CD4-positive, alpha-beta T cell treated with Interleukin-4 for 1 hour (primary cell): ENCODE measurements at regions not wholly inside any gene's neighbourhood (a gene's known extent, or its start where the extent isn't known, plus 50 kb on each side); places are given as distances from the start of the nearest gene placed in this dataset.

ENCODE experiments used
- DNase-seq, 2 donors: peaks; one replicate each; pipeline ENCODE4 v3.0.0-alpha.2; 2020 to 2022

DNA sequence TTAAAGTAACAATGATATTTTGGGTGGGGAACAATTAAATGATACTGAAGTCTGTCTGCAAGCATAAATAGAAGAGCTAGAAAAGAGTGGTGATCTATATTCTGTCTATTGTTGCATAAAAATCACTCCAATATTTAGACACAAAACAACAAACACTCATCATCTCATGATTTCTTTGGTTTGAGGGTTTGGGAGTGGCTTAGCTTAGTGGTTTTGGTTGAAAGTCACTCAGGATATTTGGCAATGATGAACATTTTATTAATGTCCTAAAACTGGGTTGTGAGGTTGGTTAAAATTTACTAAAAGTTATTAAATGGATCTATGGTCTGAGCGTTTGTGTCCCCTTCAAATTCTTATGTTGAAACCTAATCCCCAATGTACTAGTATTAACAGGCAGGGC is 54.7 kb upstream of the EGFR start:
- no peak for DNase-seq

DNA sequence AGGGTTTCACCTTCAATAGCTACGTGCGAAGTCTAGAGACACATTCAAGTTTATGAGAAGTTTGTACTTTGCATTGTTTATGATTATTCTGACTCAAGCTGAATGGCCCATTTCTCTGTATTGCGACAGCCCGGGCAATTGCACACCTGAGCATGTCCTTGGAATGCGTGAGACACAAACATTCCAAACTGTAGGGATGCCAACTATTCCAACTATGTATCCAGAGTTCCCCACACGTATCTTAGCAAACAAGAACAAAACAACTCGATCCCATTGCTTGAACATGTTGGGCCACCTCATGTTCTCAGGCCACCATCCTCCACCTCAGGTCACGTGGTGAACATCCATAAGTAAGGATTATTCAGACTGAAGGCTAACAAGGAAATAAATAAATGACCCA is 51.4 kb upstream of the EGFR start:
- no peak for DNase-seq

DNA sequence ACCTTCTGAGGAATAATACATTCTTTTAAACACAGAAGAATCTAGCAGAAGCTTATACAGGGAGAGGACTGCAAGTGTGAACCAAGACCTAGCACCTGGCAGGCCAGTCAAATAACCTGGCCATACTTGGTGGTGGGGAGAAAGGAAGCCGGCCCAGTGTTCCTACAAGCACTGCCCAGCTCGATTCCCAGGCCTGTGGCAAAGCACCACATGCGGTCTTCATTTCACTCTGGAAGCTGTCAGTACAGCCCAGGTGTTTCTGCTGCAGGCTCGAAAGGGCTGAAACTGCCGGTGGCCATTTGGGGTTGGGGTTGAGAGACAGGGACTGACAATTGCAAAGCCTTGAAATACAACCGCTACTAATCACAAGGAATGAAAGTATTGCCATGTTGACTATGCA is 50.8 kb upstream of the EGFR start:
- no peak for DNase-seq
